ENCODE measurements at regions not wholly inside any gene's neighbourhood (a gene's known extent, or its start where the extent isn't known, plus 50 kb on each side); places are given as distances from the start of the nearest gene placed in this dataset.

GRCh38 chr5:143677403-143677802 lies 134.6 kb upstream of the HMHB1 start:
- DNase-seq (ENCODE audit: low spot score) = no peak
- no peaks in the 10 kb centered on the region for H3K36me3 Mint-ChIP-seq (ENCODE audit: low read depth)
- no peak overlapping the region for H3K27ac Mint-ChIP-seq (ENCODE audit: unreplicated experiment)
- no peak for TF ChIP-seq CTCF (IDR thresholded peaks at IDR 0.05)
- H3K27me3 Mint-ChIP-seq (ENCODE audit: low read depth) = no peaks in the 10 kb centered on the region
- H3K4me3 Mint-ChIP-seq (ENCODE audit: unreplicated experiment) = no peak overlapping the region
- no peaks in the 10 kb centered on the region for H3K9me3 Mint-ChIP-seq (ENCODE audit: low read depth)
- peaks cover 39% of the 10 kb centered on the region for H3K4me1 Mint-ChIP-seq (ENCODE audit: low read depth)

- DNase-seq (ENCODE audit: low spot score) = no peak
- no peak overlapping the region for H3K27ac Mint-ChIP-seq (ENCODE audit: unreplicated experiment)
- TF ChIP-seq CTCF (IDR thresholded peaks at IDR 0.05) = no peak
- no peak overlapping the region for H3K4me3 Mint-ChIP-seq (ENCODE audit: unreplicated experiment)
- H3K36me3 Mint-ChIP-seq (ENCODE audit: low read depth) = no peaks in the 10 kb centered on the region
- peaks cover 33% of the 10 kb centered on the region for H3K4me1 Mint-ChIP-seq (ENCODE audit: low read depth)
- no peaks in the 10 kb centered on the region for H3K9me3 Mint-ChIP-seq (ENCODE audit: low read depth)
- H3K27me3 Mint-ChIP-seq (ENCODE audit: low read depth) = no peaks in the 10 kb centered on the region
Measured at GRCh38 chr5:143676802-143677201, 135.2 kb upstream of the HMHB1 start.

- Mint-ChIP-seq H3K4me1 (ENCODE audit: low read depth) (peaks cover 14% of the 10 kb centered on the region), H3K27ac (ENCODE audit: unreplicated experiment) (no peak overlapping the region), H3K9me3 (ENCODE audit: low read depth) (peaks cover 8% of the 10 kb centered on the region), H3K27me3 (ENCODE audit: low read depth) (no peaks in the 10 kb centered on the region), H3K4me3 (ENCODE audit: unreplicated experiment) (no peak overlapping the region), H3K36me3 (ENCODE audit: low read depth) (no peaks in the 10 kb centered on the region)
- no peak for DNase-seq (ENCODE audit: low spot score)
- TF ChIP-seq CTCF (IDR thresholded peaks at IDR 0.05) = no peak
Measured at GRCh38 chr5:143674469-143674786, 137.5 kb upstream of the HMHB1 start.

GRCh38 chr5:143673676-143674468 lies 138.1 kb upstream of the HMHB1 start:
- Mint-ChIP-seq H3K27me3 (ENCODE audit: low read depth) (no peaks in the 10 kb centered on the region), H3K4me1 (ENCODE audit: low read depth) (peaks cover 14% of the 10 kb centered on the region), H3K27ac (ENCODE audit: unreplicated experiment) (no peak overlapping the region), H3K9me3 (ENCODE audit: low read depth) (peaks cover 8% of the 10 kb centered on the region), H3K36me3 (ENCODE audit: low read depth) (no peaks in the 10 kb centered on the region), H3K4me3 (ENCODE audit: unreplicated experiment) (no peak overlapping the region)
- no peak for TF ChIP-seq CTCF (IDR thresholded peaks at IDR 0.05)
- no peak for DNase-seq (ENCODE audit: low spot score)

GRCh38 chr5:143672806-143673205 lies 139.2 kb upstream of the HMHB1 start:
- H3K9me3 Mint-ChIP-seq (ENCODE audit: low read depth) = peaks cover 8% of the 10 kb centered on the region
- peaks cover 14% of the 10 kb centered on the region for H3K4me1 Mint-ChIP-seq (ENCODE audit: low read depth)
- TF ChIP-seq CTCF (IDR thresholded peaks at IDR 0.05) = no peak
- H3K27me3 Mint-ChIP-seq (ENCODE audit: low read depth) = no peaks in the 10 kb centered on the region
- DNase-seq (ENCODE audit: low spot score) = no peak
- H3K4me3 Mint-ChIP-seq (ENCODE audit: unreplicated experiment) = no peak overlapping the region
- H3K27ac Mint-ChIP-seq (ENCODE audit: unreplicated experiment) = no peak overlapping the region
- no peaks in the 10 kb centered on the region for H3K36me3 Mint-ChIP-seq (ENCODE audit: low read depth)

Measured in chondrocyte (in vitro differentiated cells).